HEK293 (cell line): ENCODE measurements at regions not wholly inside any gene's neighbourhood (a gene's known extent, or its start where the extent isn't known, plus 50 kb on each side); places are given as distances from the start of the nearest gene placed in this dataset.

ENCODE experiments used
- CTCF ChIA-PET: fragments of 350-600 bp; formaldehyde crosslinking; extraction: SDS; loops from one replicate; lab custom pipeline; 2021; ENCODE audit warnings: antibody characterized with exemption; lab: Yijun Ruan, JAX
- POLR2A ChIA-PET: fragments of 300-600 bp; formaldehyde crosslinking; extraction: SDS; loops from one replicate; lab custom pipeline; 2020; ENCODE audit warnings: antibody characterized with exemption, inconsistent platforms; lab: Yijun Ruan, JAX
- H3K27ac ChIP-seq: fragments of 200-500 bp; sonication (Bioruptor generic); 2 replicates; pipeline ENCODE4 v1.5.1; 2014; ENCODE audit warnings: low read depth, low read length, control low read depth, inconsistent platforms; ENCODE audit errors: extremely low read depth
- H3K36me3 ChIP-seq, 2 experiments: fragments of 200-500 bp in 1 of 2; sonication (Bioruptor generic) in 1 of 2; 1 replicate in 1 of 2; 2 replicates in 1 of 2; pipeline ENCODE4 v1.5.1; 2014 to 2017; ENCODE audit warnings: inconsistent platforms in 2 of 2, low read length in 2 of 2; ENCODE audit not compliant: control insufficient read depth in 2 of 2, insufficient read depth in 1 of 2
- H3K4me1 ChIP-seq: fragments of 200-500 bp; sonication (Bioruptor generic); 2 replicates; pipeline ENCODE4 v1.5.1; 2014; ENCODE audit warnings: mild to moderate bottlenecking, low read length, inconsistent platforms; ENCODE audit not compliant: control insufficient read depth, insufficient read depth
- H3K4me3 ChIP-seq: 2 replicates; pipeline ENCODE4 v1.5.1; 2011; ENCODE audit warnings: low read depth, mild to moderate bottlenecking, control low read depth, low read length, moderate library complexity
- H3K9me3 ChIP-seq: fragments of 200-500 bp; sonication (Bioruptor generic); 2 replicates; pipeline ENCODE4 v1.5.1; 2014; ENCODE audit warnings: low read depth, low read length, inconsistent platforms; ENCODE audit not compliant: control insufficient read depth, insufficient read depth
- BCL11A ChIP-seq: fragments of 450-650 bp; formaldehyde crosslinking; IDR thresholded peaks from 2 replicates; pipeline ENCODE4 v1.5.1; 2016; ENCODE audit warnings: low read depth, missing biosample characterization, missing genetic modification characterization
- MYNN ChIP-seq: fragments of 450-650 bp; formaldehyde crosslinking; IDR thresholded peaks from 2 replicates; pipeline ENCODE4 v1.5.1; 2016; ENCODE audit warnings: missing biosample characterization, missing genetic modification characterization, borderline replicate concordance
- SCRT1 ChIP-seq: fragments of 450-650 bp; formaldehyde crosslinking; IDR thresholded peaks from 2 replicates; pipeline ENCODE4 v1.5.1; 2016; ENCODE audit warnings: missing biosample characterization, missing genetic modification characterization, borderline replicate concordance
- SCRT2 ChIP-seq: fragments of 450-650 bp; formaldehyde crosslinking; IDR thresholded peaks from 2 replicates; pipeline ENCODE4 v1.5.1; 2016; ENCODE audit warnings: missing biosample characterization, missing genetic modification characterization
- SETDB1 ChIP-seq: IDR thresholded peaks from one replicate; pipeline ENCODE4 v1.6.1; 2017; ENCODE audit warnings: mild to moderate bottlenecking, low read length, moderate library complexity, mixed read lengths; ENCODE audit not compliant: insufficient read length
- ZNF155 ChIP-seq: fragments of 450-650 bp; formaldehyde crosslinking; IDR thresholded peaks from 2 replicates; pipeline ENCODE4 v1.5.1; 2016; ENCODE audit warnings: missing biosample characterization, missing genetic modification characterization
- ZNF416 ChIP-seq: fragments of 450-650 bp; formaldehyde crosslinking; IDR thresholded peaks from 2 replicates; pipeline ENCODE4 v1.5.1; 2016; ENCODE audit warnings: missing biosample characterization, missing genetic modification characterization
- ZNF654 ChIP-seq: fragments of 450-650 bp; formaldehyde crosslinking; IDR thresholded peaks from 2 replicates; pipeline ENCODE4 v1.5.1; 2016; ENCODE audit warnings: low read depth, missing biosample characterization, missing genetic modification characterization
- TF ChIP-seq, protein P1 (sequence below): fragments of 450-650 bp; formaldehyde crosslinking; IDR thresholded peaks from 2 replicates; pipeline ENCODE4 v1.5.1; 2016; ENCODE audit warnings: missing biosample characterization, missing genetic modification characterization, low read depth
- TF ChIP-seq, protein P2 (sequence below): fragments of 450-650 bp; formaldehyde crosslinking; IDR thresholded peaks from 2 replicates; pipeline ENCODE4 v1.5.1; 2017; ENCODE audit warnings: missing biosample characterization, missing genetic modification characterization
- TF ChIP-seq, protein P3 (sequence below): fragments of 450-650 bp; formaldehyde crosslinking; IDR thresholded peaks from 2 replicates; pipeline ENCODE4 v1.5.1; 2016; ENCODE audit warnings: missing biosample characterization, missing genetic modification characterization
- TF ChIP-seq, protein P4 (sequence below): fragments of 450-650 bp; formaldehyde crosslinking; conservative IDR thresholded peaks from 2 replicates; pipeline ENCODE4 v1.5.1; 2016; ENCODE audit warnings: low read depth, missing biosample characterization, missing genetic modification characterization

DNA sequence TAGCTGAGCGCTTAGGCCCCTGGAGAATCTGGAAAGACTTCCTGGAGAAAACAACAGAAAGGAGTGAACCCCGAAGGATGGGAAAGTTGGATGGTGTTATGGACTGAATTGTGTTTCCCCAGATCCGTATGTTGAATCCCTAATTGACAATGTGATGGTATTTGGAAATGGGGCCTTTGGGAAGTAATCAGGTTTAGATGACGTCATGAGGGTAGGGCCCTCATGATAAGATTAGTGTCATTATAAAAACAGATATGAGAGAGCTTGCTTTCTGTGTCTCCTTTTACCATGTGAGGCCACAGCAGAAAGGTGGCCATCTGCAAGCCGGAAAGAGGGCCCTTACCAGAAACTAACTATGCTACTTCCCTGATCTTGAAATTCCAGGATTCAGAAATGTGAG lies 159.5 kb downstream of the QDPR start:
- Histone ChIP-seq H3K4me3 (no peak overlapping the region), H3K36me3 (no peaks in the 10 kb centered on the region), H3K27ac (no peak overlapping the region), H3K9me3 (no peaks in the 10 kb centered on the region), H3K4me1 (no peaks in the 10 kb centered on the region)
- CTCF ChIA-PET: interaction anchor here (1.2 kb wide), 1 partner anchor 96 kb away, joined by 3 read pairs; no protein-coding TSS in a partner anchor
- POLR2A ChIA-PET: no interaction called here
- TF ChIP-seq, protein P1, sequence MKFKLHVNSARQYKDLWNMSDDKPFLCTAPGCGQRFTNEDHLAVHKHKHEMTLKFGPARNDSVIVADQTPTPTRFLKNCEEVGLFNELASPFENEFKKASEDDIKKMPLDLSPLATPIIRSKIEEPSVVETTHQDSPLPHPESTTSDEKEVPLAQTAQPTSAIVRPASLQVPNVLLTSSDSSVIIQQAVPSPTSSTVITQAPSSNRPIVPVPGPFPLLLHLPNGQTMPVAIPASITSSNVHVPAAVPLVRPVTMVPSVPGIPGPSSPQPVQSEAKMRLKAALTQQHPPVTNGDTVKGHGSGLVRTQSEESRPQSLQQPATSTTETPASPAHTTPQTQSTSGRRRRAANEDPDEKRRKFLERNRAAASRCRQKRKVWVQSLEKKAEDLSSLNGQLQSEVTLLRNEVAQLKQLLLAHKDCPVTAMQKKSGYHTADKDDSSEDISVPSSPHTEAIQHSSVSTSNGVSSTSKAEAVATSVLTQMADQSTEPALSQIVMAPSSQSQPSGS (tag by site-specific recombination): 0 out of 2 replicates have a peak, but pooled peaks have one; percentile 44
- no peak for TF ChIP-seq ZNF155 (tag by site-specific recombination)

DNA sequence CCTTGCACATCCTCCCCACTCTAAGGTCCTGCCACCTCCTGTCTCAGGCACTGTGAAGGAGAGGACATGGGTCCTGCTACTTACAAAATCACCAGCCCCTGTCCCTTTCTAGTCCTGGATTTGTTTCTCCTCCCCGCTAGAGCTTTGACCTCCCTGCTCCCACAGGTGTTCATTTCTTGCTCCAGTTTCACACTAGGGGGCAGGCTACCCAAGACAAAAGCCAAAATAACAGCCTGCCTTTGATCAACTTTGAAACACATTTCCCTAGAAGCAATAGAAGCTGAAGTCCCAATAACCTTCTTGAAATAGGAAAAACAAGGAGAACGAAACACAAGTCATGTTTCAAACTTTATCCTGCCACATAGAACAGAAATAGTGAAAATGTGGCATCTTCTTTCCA lies 164.4 kb downstream of the QDPR start:
- no peak for TF ChIP-seq BCL11A (tag by site-specific recombination)
- TF ChIP-seq SCRT2 (tag by site-specific recombination): peak; percentile 25; the same call in 1 of the 2 replicates
- TF ChIP-seq MYNN: no peak
- TF ChIP-seq ZNF654: peak; percentile 21; the same call in 1 of the 2 replicates
- TF ChIP-seq, protein P2, sequence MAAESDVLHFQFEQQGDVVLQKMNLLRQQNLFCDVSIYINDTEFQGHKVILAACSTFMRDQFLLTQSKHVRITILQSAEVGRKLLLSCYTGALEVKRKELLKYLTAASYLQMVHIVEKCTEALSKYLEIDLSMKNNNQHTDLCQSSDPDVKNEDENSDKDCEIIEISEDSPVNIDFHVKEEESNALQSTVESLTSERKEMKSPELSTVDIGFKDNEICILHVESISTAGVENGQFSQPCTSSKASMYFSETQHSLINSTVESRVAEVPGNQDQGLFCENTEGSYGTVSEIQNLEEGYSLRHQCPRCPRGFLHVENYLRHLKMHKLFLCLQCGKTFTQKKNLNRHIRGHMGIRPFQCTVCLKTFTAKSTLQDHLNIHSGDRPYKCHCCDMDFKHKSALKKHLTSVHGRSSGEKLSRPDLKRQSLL (tag by site-specific recombination): no peak
- peak; percentile 43; the same call in 1 of the 2 replicates for TF ChIP-seq SCRT1 (tag by site-specific recombination)
- TF ChIP-seq, protein P3, sequence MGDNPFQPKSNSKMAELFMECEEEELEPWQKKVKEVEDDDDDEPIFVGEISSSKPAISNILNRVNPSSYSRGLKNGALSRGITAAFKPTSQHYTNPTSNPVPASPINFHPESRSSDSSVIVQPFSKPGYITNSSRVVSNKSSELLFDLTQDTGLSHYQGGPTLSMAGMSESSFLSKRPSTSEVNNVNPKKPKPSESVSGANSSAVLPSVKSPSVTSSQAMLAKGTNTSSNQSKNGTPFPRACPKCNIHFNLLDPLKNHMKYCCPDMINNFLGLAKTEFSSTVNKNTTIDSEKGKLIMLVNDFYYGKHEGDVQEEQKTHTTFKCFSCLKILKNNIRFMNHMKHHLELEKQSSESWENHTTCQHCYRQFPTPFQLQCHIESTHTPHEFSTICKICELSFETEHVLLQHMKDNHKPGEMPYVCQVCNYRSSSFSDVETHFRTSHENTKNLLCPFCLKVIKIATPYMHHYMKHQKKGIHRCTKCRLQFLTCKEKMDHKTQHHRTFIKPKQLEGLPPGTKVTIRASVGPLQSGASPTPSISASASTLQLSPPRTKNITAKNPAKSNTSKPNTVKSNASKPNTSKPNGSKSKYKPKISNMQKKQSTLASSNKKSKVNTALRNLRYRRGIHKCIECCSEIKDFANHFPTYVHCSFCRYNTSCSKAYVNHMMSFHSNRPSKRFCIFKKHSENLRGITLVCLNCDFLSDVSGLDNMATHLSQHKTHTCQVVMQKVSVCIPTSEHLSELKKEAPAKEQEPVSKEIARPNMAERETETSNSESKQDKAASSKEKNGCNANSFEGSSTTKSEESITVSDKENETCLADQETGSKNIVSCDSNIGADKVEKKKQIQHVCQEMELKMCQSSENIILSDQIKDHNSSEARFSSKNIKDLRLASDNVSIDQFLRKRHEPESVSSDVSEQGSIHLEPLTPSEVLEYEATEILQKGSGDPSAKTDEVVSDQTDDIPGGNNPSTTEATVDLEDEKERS (tag by site-specific recombination): no peak
- no peak for TF ChIP-seq ZNF416
- TF ChIP-seq, protein P4, sequence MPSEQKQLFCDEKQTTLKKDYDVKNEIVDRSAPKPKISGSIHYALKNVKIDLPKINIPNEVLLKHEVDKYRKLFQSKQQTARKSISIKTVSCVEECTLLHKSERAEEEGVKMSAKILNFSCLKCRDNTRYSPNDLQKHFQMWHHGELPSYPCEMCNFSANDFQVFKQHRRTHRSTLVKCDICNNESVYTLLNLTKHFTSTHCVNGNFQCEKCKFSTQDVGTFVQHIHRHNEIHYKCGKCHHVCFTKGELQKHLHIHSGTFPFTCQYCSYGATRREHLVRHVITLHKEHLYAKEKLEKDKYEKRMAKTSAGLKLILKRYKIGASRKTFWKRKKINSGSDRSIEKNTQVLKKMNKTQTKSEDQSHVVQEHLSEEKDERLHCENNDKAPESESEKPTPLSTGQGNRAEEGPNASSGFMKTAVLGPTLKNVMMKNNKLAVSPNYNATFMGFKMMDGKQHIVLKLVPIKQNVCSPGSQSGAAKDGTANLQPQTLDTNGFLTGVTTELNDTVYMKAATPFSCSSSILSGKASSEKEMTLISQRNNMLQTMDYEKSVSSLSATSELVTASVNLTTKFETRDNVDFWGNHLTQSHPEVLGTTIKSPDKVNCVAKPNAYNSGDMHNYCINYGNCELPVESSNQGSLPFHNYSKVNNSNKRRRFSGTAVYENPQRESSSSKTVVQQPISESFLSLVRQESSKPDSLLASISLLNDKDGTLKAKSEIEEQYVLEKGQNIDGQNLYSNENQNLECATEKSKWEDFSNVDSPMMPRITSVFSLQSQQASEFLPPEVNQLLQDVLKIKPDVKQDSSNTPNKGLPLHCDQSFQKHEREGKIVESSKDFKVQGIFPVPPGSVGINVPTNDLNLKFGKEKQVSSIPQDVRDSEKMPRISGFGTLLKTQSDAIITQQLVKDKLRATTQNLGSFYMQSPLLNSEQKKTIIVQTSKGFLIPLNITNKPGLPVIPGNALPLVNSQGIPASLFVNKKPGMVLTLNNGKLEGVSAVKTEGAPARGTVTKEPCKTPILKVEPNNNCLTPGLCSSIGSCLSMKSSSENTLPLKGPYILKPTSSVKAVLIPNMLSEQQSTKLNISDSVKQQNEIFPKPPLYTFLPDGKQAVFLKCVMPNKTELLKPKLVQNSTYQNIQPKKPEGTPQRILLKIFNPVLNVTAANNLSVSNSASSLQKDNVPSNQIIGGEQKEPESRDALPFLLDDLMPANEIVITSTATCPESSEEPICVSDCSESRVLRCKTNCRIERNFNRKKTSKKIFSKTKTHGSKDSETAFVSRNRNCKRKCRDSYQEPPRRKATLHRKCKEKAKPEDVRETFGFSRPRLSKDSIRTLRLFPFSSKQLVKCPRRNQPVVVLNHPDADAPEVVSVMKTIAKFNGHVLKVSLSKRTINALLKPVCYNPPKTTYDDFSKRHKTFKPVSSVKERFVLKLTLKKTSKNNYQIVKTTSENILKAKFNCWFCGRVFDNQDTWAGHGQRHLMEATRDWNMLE: no peak
- no peak for TF ChIP-seq SETDB1
- Histone ChIP-seq H3K4me3 (no peak overlapping the region), H3K27ac (no peak overlapping the region), H3K4me1 (no peaks in the 10 kb centered on the region), H3K36me3 (no peaks in the 10 kb centered on the region), H3K9me3 (no peaks in the 10 kb centered on the region)
- CTCF ChIA-PET: interaction anchor here (0.6 to 2.6 kb wide), 10 partner anchors 10 to 124 kb away, joined by 3 to 8 read pairs (median 4); no protein-coding TSS in a partner anchor
- POLR2A ChIA-PET: no interaction called here
